Kasumi-1 (cell line): ENCODE measurements at regions not wholly inside any gene's neighbourhood (a gene's known extent, or its start where the extent isn't known, plus 50 kb on each side); places are given as distances from the start of the nearest gene placed in this dataset.

Experiments used
- DNase-seq, 2 experiments: peaks; one replicate each; lab custom pipeline; 2025; lab: John Stamatoyannopoulos, UW

DNA sequence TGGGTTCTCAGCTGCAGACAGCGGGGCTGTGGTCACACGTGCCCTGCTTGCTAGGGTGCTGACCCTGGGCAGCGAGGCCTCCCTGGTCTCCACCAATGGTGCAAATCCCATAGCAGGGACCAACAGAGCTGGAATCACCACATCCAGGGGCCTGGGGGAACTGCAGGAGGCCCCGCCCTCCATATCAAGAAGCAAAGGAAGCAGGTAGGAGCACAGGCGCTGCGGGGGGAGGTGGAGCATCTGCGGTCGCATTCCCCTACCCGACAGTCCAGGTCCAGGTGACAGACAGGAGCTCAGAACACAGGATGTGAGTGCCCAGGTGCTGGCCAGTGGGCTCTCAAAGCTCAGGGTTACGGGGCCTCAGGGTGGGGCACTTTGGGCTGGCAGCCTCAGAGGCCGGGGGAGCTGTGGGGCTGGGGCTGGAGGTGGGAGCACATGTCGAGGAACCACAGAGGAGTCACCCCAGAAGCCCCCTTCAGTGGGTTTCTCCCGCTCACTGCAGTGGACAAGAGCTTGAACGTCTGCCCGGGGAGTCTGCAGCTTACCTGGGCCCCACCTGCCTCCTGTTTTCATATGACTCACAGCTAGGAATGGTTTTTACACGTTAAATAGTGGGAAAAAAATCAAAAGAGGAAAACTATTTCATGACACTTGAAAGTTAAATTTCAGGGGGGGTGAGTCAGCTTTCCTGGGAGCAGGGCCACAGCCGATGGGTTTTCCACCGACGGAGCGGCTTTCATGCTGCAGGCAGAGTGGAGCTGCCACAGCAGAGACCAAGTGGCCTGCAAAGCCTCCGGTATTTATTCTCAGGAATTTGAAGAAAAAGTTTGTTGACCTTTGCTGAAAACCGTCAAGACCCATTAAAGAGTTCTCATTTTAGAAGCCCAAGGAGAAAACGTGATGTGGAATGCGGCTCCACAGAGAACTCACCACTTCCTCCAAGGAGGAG lies 148.7 kb upstream of the PPP2R2D start:
- no peak for DNase-seq

DNA sequence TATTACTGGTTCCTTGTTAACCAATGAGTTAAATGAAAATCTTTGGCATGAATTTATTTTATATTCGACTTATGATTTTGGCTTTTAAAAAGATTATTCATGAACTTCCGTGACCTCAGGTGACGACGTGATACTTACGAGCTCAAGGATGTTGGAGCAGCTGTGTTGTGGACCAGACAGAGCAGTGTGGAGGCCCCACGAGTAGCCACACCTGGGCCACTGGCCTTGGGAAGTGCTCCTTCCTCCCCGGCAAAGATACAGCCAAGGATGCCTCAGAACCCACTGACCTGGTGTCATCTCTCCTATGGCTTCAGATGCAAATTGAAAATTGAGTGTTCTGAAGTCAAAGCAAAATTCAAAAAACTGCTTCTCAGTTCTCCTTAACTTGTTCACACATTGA lies 147.5 kb upstream of the PPP2R2D start:
- no peak for DNase-seq

GRCh38 chr10:131755200-131755599 lies 145.6 kb upstream of the PPP2R2D start:
- no peak for DNase-seq

- DNase-seq, result no peak
These were observed 143.3 kb upstream of the PPP2R2D start for GRCh38 chr10:131757285-131758058.

DNA sequence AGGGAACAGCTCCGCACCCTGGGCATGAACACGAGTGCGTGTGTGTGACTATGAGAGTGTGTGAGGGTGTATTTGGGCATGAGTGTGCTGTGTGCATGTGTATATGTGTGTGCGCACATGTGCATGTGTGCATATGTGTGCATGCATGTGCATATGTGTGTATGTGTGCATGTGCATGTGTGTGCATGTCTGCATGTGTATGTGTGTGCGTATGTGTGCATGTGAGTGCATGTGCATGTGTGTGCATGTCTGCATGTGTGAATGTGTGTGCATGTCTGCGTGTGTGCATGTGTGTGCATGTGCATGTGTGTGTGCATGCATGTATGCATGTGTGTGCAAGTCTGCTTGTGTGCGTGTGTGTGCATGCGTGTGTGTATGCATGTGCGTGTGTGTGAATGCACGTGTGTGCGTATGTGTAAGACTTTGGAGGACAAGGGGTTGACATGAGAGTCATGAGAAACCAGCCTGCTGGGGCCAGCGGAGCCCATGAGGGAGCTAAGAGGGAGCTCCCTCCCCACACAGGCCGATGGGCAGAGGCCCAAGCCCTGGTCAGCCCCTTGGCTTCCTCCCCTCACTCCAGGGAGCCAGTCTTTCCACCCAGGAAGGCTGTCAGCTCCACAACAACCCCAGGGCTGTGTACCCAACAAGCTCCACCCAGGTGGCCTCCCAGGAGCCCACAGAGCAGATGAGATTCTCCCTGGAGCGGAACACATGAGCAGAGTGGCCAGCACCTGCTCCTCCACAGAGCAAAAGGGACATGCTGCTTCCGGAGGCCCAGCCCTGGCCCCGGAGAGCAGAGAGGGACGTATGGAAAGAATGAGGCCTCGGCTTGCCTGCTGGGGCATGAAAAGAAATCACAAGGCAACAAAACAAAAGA lies 142.5 kb upstream of the PPP2R2D start:
- no peak for DNase-seq

DNA sequence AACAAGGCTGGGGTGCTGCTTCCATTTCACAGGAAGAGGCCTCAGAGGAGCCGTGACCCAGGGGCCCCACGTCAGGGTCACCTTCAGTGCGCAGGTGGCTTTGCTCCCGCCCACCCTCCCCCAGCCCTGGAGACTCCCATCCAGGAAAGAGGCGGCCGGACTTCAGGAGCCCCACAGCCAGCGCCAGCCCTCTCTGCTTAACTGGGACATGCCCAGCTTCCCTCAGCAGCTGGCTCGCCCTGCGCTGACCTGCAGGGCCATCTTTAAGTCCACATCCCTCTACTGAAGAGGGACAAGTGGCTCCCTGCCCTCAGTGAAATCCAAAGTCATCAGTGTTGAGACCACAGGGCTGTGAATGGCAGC lies 141.9 kb upstream of the PPP2R2D start:
- DNase-seq, result no peak

DNA sequence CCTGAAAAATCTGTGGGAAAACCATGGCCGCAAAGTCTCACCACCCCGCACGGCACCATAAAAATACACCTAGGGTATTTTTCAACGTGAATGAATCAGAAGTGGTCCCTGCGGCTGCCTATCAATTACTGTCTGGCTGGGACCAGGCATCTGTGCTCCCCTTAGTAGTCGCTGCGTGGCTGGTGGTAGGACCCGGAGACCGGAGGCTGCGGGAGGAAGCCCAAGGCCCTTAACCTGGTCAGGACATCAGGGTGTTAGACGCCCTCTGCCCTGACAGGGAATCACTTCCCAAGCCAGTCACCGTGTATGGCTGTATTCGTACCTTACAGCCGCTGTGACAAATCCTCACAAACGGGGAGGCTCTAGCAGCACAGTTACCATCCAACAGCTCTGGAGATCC lies 141.5 kb upstream of the PPP2R2D start:
- DNase-seq, result no peak

DNA sequence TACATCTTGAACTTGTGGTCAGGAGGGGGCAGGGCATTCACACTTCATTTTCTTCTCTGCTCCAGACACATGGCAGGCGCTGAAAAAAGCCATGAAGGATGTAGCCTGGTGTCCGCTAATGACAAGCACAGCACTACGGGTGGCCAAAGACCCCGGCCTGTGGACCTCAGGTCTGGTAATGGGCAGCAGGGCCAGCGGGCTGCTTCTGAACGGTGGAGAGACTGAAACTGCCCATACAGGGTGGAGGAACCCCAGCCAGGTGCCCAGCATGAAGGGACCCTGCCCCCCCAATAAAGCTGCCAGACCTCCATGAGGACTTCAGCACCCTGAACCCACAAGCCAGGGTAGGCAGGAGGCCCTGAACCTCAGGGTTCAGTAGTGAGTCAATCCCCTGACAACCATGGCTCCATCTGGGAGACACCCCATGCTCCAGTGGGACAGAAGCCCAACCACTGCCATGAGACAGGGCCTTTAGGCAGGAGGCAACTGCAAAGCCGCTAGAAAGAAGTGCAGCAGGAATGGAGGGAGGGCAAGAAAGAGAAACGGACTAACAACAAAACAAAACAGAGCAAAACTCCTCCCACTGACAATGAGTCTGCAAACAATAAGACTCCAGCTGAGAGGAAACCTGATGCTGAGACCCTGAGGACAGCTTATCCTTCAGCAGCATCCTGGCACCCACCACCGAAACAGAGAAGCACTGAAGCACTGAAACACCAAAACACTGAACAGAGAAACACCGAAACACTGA lies 140.2 kb upstream of the PPP2R2D start:
- DNase-seq, result no peak

DNA sequence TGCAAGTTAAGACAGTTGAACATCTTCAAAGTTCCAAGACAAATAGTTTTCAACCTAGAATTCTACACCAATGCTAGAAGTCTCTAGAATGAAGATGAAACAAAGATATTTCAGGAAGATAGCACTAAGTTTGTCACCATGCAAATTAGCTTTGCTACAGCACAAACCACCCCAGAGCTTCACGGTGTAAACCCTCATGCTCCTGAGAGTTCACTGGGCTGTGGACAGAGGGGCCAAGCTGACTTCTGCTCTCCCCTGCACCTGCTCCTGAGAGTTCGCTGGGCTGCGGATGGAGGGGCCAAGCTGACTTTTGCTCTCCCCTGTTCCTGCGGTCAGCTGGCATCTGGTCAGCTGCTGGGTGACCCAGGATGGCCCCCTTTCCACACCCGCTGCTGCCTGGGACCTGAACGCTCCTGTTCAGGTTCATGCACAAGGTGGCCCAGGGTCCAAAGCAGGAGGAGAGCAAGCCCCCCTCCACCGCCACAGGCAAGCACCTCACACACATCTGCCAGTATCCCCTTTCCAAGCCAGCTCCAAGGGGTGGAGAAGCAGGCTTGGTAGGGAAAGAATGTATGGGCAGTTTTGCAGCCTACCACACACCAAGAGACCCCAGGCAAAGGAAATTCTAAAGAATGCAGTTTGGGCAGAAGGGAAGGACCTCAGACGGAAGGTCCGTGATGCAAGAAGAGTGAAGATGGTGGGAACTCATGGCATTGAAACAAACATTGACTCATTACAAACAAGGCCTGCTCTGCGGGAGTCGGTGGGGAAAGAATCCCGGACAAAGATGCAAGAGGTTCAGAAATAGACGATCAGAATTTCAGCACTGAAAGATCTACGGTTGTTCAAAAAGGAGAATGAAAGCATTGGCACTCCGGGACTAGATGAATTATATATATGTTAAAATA lies 137.8 kb upstream of the PPP2R2D start:
- DNase-seq, result no peak

DNA sequence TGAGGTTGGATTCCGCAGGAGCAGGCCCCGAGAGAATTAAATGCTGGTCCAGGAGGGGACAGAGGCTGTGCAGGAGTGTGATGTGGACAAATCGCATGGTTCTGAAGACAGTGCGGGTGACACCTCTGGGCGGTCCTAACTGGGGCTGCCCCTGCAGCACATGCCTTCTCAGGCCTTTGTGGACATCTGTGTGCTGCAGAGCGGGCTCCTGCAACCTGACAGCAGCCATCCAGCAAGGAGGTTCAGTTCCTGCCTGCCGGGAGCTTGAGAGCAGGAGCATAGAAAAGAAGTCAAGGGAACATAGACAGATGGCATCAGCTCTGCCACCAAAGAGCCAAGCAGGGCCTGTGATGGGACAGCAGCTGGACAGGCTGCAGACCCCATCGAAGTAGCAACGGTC lies 135.9 kb upstream of the PPP2R2D start:
- DNase-seq, result no peak

- DNase-seq, result no peak
These were observed 134.7 kb upstream of the PPP2R2D start for GRCh38 chr10:131766096-131766495.

DNA sequence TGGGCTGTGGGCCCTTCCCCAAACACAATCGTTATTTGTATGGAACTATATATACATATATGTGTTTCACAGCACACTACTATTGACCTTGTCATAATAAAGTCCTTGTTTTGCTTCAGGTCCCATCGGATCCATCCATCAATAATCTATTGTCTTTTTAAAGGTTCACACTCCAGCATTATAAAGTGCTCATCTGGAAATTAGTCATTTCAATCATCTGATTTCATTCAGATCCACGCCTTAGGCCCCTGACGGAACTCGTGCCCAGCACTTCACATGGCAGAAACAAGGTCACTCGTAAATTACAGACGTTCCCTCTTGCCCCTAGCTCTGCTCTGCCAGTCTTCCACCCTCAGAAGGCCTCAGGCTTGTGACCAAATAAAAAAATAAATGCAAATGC lies 133.1 kb upstream of the PPP2R2D start:
- DNase-seq, result no peak

DNA sequence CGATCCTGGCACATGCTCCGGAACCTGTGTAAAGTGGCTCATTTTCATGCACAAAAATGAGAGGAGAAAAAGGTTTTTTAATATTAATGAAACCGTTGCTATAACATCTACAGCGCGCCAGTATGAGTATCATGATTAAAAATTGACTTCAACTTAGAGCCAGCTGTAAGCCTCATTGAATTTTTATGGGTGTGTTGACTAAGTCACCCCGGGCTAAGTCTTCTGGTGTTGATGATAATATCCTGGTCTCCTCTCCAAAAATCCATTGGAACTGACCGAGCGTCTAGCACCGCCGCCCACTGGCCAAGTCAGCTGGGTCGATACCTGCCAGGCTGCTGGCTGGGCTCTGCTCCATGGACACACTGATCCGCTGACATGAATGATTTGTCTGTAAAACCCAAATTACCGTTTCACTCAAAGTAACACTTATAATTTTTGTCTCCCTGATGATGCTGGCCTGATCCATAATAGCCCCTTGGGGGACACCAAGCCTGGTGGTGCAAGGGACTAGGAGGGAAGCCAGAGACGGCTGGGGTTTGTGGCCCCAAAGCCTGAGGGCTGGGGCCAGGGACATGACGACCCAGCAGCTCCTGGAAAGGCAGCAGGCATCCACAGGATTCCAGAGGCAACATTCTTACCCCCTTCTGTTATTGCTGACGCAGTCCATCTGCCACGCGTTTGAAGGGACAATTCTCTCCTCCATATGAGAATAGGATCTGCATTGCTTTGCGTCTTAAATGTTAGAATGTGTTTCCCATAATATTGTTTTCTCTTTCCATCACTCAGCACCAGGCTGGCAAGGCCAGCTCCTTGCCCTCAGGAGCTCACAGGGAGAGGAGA lies 131.0 kb upstream of the PPP2R2D start:
- no peak for DNase-seq

- DNase-seq, result no peak
These were observed 129.7 kb upstream of the PPP2R2D start for GRCh38 chr10:131770946-131771633.

GRCh38 chr10:131771634-131772358 lies 129.0 kb upstream of the PPP2R2D start:
- DNase-seq, result no peak

GRCh38 chr10:131772441-131772840 lies 128.4 kb upstream of the PPP2R2D start:
- no peak for DNase-seq

GRCh38 chr10:131773370-131774343 lies 127.2 kb upstream of the PPP2R2D start:
- no peak for DNase-seq
